ENCODE measurements at regions not wholly inside any gene's neighbourhood (a gene's known extent, or its start where the extent isn't known, plus 50 kb on each side); places are given as distances from the start of the nearest gene placed in this dataset.

DNA sequence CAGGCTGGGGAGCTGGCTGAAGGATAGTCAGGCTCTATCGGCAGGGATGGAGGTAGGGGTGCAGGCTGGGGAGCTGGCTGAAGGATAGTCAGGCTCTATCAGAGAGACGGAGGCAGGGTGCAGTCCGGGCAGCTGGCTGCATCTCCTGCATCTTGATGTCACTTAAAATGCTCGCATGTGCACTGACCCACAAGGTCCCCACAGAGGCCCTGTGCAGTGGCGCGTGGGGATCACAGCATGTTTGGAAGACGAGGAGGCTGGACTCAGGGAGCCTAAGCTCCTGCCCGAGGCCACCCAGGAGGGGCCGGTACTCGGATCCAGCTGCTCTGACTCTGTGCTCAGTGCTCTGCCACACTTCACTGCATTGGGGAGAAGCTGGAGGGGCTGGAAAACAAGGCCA lies 189.0 kb upstream of the HDAC4 start:
- intact Hi-C loops (cut with DNase I; ENCODE audit: low total_unique reads) = no loop called here
- Histone ChIP-seq H3K4me1 (no peaks in the 10 kb centered on the region), H3K4me3 (no peak overlapping the region), H3K9me3 (no peaks in the 10 kb centered on the region), H3K27me3 (no peaks in the 10 kb centered on the region), H3K27ac (no peak overlapping the region), H3K36me3 (ENCODE audit: low read depth, missing control alignments) (no peaks in the 10 kb centered on the region)
- TF ChIP-seq POLR2A (IDR thresholded peaks at IDR 0.05) (no peak), CTCF (IDR thresholded peaks at IDR 0.05) (no peak)
- no peak for DNase-seq
- WGBS, 2 donors = 73 to 85% methylated on average over 7 to 10 of the region's 10 CpGs

- H3K27me3 ChIP-seq = no peaks in the 10 kb centered on the region
- H3K4me3 ChIP-seq = no peak overlapping the region
- no peaks in the 10 kb centered on the region for H3K9me3 ChIP-seq
- no peak overlapping the region for H3K27ac ChIP-seq
- WGBS, 2 donors = 72 to 79% methylated on average over 7 of the region's 7 CpGs
- intact Hi-C loops (cut with DNase I; ENCODE audit: low total_unique reads) = no loop called here
- no peaks in the 10 kb centered on the region for H3K36me3 ChIP-seq (ENCODE audit: low read depth, missing control alignments)
- H3K4me1 ChIP-seq = no peaks in the 10 kb centered on the region
- no peak for DNase-seq
- TF ChIP-seq POLR2A (IDR thresholded peaks at IDR 0.05) (no peak), CTCF (IDR thresholded peaks at IDR 0.05) (no peak)
Observed at GRCh38 chr2:239589270-239589825, 188.5 kb upstream of the HDAC4 start.

- intact Hi-C loops (cut with DNase I; ENCODE audit: low total_unique reads) = no loop called here
- Histone ChIP-seq H3K27me3 (no peaks in the 10 kb centered on the region), H3K36me3 (ENCODE audit: low read depth, missing control alignments) (no peaks in the 10 kb centered on the region), H3K4me3 (no peak overlapping the region), H3K4me1 (no peaks in the 10 kb centered on the region), H3K9me3 (no peaks in the 10 kb centered on the region), H3K27ac (no peak overlapping the region)
- WGBS, 2 donors = 96 to 97% methylated on average over 9 to 11 of the region's 13 CpGs
- no peak for DNase-seq
- TF ChIP-seq POLR2A (IDR thresholded peaks at IDR 0.05) (no peak), CTCF (IDR thresholded peaks at IDR 0.05) (no peak)
Observed at GRCh38 chr2:239588451-239589269, 187.8 kb upstream of the HDAC4 start.

GRCh38 chr2:239587841-239588240 lies 187.0 kb upstream of the HDAC4 start:
- Histone ChIP-seq H3K27ac (no peak overlapping the region), H3K4me1 (no peaks in the 10 kb centered on the region), H3K36me3 (ENCODE audit: low read depth, missing control alignments) (no peaks in the 10 kb centered on the region), H3K27me3 (no peaks in the 10 kb centered on the region), H3K4me3 (no peak overlapping the region), H3K9me3 (no peaks in the 10 kb centered on the region)
- TF ChIP-seq CTCF (IDR thresholded peaks at IDR 0.05) (no peak), POLR2A (IDR thresholded peaks at IDR 0.05) (no peak)
- 63 to 71% methylated on average over 14 of the region's 14 CpGs for WGBS, 2 donors
- intact Hi-C loops (cut with DNase I; ENCODE audit: low total_unique reads) = no loop called here
- peak; percentile 18 for DNase-seq

Data from testis (tissue), 2 donors.